GM18868 (cell line): ENCODE measurements at regions not wholly inside any gene's neighbourhood (a gene's known extent, or its start where the extent isn't known, plus 50 kb on each side); places are given as distances from the start of the nearest gene placed in this dataset.

Experiments used
- ATAC-seq: cut with Tn5 transposase; IDR thresholded peaks from one replicate; pipeline ENCODE4 v1.9.1; 2021; ENCODE audit warnings: mild to moderate bottlenecking, moderate library complexity; ENCODE audit not compliant: unreplicated experiment

GRCh38 chr12:92650228-92650822 lies 52.5 kb upstream of the PLEKHG7 start:
- ATAC-seq: peak; percentile 16

GRCh38 chr12:92649511-92650227 lies 53.1 kb upstream of the PLEKHG7 start:
- ATAC-seq: peak; percentile 88

- ATAC-seq: no peak
Observed at GRCh38 chr12:92648242-92649031, 54.4 kb upstream of the PLEKHG7 start.

GRCh38 chr12:92641291-92641690 lies 61.5 kb upstream of the PLEKHG7 start:
- ATAC-seq: no peak

GRCh38 chr12:92640691-92641090 lies 62.1 kb upstream of the PLEKHG7 start:
- ATAC-seq: no peak

GRCh38 chr12:92639017-92639416 lies 63.8 kb upstream of the PLEKHG7 start:
- no peak for ATAC-seq

- ATAC-seq: no peak
Observed at GRCh38 chr12:92634730-92635129, 68.1 kb upstream of the PLEKHG7 start.

- no peak for ATAC-seq
Observed at GRCh38 chr12:92634202-92634601, 68.6 kb upstream of the PLEKHG7 start.

GRCh38 chr12:92630968-92631367 lies 71.8 kb upstream of the PLEKHG7 start:
- ATAC-seq: no peak

- ATAC-seq: no peak
Observed at GRCh38 chr12:92629349-92630065, 73.3 kb upstream of the PLEKHG7 start.

GRCh38 chr12:92628476-92628875 lies 74.3 kb upstream of the PLEKHG7 start:
- ATAC-seq: no peak

- ATAC-seq: no peak
Observed at GRCh38 chr12:92627511-92627910, 75.3 kb upstream of the PLEKHG7 start.

- ATAC-seq: no peak
Observed at GRCh38 chr12:92625639-92626310, 77.0 kb upstream of the PLEKHG7 start.

- no peak for ATAC-seq
Observed at GRCh38 chr12:92624236-92624635, 78.6 kb upstream of the PLEKHG7 start.

GRCh38 chr12:92623386-92623785 lies 79.4 kb upstream of the PLEKHG7 start:
- no peak for ATAC-seq

GRCh38 chr12:92621833-92622232 lies 81.0 kb upstream of the PLEKHG7 start:
- ATAC-seq: no peak

- ATAC-seq: no peak
Observed at GRCh38 chr12:92621312-92621711, 81.5 kb upstream of the PLEKHG7 start.

- no peak for ATAC-seq
Observed at GRCh38 chr12:92619730-92620684, 82.8 kb upstream of the PLEKHG7 start.

- no peak for ATAC-seq
Observed at GRCh38 chr12:92619026-92619425, 83.8 kb upstream of the PLEKHG7 start.

GRCh38 chr12:92615703-92616102 lies 87.1 kb upstream of the PLEKHG7 start:
- no peak for ATAC-seq
